Endothelial cell (in vitro differentiated cells): ENCODE measurements at regions not wholly inside any gene's neighbourhood (a gene's known extent, or its start where the extent isn't known, plus 50 kb on each side); places are given as distances from the start of the nearest gene placed in this dataset.

Source experiments
- DNase-seq: peaks from one replicate; pipeline ENCODE4 v3.0.0; 2021; ENCODE audit warnings: low spot score
- H3K27ac Mint-ChIP-seq: one replicate; pipeline ENCODE4 v1.8.0; 2021; ENCODE audit warnings: mixed read lengths, inconsistent platforms; ENCODE audit not compliant: unreplicated experiment
- H3K27me3 Mint-ChIP-seq: one replicate; pipeline ENCODE4 v1.8.0; 2021; ENCODE audit warnings: mild to moderate bottlenecking, moderate library complexity, mixed read lengths, inconsistent platforms; ENCODE audit not compliant: unreplicated experiment
- H3K36me3 Mint-ChIP-seq: one replicate; pipeline ENCODE4 v1.8.0; 2021; ENCODE audit warnings: mild to moderate bottlenecking, low read depth, mixed read lengths, inconsistent platforms; ENCODE audit not compliant: unreplicated experiment
- H3K4me1 Mint-ChIP-seq: one replicate; pipeline ENCODE4 v1.8.0; 2021; ENCODE audit warnings: mild to moderate bottlenecking, mixed read lengths, inconsistent platforms; ENCODE audit not compliant: unreplicated experiment
- H3K4me3 Mint-ChIP-seq: one replicate; pipeline ENCODE4 v1.8.0; 2021; ENCODE audit warnings: mild to moderate bottlenecking, mixed read lengths, inconsistent platforms; ENCODE audit not compliant: unreplicated experiment
- H3K9me3 Mint-ChIP-seq: one replicate; pipeline ENCODE4 v1.8.0; 2021; ENCODE audit warnings: mixed read lengths, inconsistent platforms; ENCODE audit not compliant: unreplicated experiment
- TF ChIP-seq, protein P1 (sequence below): fragments of 200-600 bp; sonication (generic); IDR thresholded peaks from one replicate; pipeline ENCODE4 v1.5.0; 2021; ENCODE audit warnings: antibody characterized with exemption; ENCODE audit not compliant: unreplicated experiment

DNA sequence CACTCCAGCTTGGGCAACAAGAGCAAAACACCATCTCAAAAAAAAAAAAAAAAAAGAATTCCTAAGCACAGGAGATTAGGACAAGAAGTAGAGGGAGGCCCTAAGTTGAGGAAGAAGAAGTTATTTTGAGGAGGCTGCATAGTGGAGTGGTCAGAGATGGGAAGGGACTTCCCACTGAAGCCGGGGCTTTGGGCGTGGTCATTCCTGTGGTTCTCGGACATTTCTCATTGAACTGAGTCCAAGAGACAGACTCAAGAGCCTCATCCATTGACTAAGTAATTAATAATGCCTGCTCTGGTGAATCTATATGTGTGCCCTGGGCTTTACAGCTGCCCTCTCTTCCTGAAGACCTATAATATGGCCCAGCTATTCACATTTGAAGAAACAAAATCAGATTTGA lies 53.2 kb upstream of the FTH1 start:
- no peak overlapping the region for H3K27ac Mint-ChIP-seq
- DNase-seq: no peak
- no peaks in the 10 kb centered on the region for H3K4me1 Mint-ChIP-seq
- H3K9me3 Mint-ChIP-seq: peaks cover 6% of the 10 kb centered on the region
- peaks cover 3% of the 10 kb centered on the region for H3K27me3 Mint-ChIP-seq
- no peak overlapping the region for H3K4me3 Mint-ChIP-seq
- H3K36me3 Mint-ChIP-seq: peaks cover 8% of the 10 kb centered on the region
- TF ChIP-seq, protein P1, sequence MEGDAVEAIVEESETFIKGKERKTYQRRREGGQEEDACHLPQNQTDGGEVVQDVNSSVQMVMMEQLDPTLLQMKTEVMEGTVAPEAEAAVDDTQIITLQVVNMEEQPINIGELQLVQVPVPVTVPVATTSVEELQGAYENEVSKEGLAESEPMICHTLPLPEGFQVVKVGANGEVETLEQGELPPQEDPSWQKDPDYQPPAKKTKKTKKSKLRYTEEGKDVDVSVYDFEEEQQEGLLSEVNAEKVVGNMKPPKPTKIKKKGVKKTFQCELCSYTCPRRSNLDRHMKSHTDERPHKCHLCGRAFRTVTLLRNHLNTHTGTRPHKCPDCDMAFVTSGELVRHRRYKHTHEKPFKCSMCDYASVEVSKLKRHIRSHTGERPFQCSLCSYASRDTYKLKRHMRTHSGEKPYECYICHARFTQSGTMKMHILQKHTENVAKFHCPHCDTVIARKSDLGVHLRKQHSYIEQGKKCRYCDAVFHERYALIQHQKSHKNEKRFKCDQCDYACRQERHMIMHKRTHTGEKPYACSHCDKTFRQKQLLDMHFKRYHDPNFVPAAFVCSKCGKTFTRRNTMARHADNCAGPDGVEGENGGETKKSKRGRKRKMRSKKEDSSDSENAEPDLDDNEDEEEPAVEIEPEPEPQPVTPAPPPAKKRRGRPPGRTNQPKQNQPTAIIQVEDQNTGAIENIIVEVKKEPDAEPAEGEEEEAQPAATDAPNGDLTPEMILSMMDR: no peak

DNA sequence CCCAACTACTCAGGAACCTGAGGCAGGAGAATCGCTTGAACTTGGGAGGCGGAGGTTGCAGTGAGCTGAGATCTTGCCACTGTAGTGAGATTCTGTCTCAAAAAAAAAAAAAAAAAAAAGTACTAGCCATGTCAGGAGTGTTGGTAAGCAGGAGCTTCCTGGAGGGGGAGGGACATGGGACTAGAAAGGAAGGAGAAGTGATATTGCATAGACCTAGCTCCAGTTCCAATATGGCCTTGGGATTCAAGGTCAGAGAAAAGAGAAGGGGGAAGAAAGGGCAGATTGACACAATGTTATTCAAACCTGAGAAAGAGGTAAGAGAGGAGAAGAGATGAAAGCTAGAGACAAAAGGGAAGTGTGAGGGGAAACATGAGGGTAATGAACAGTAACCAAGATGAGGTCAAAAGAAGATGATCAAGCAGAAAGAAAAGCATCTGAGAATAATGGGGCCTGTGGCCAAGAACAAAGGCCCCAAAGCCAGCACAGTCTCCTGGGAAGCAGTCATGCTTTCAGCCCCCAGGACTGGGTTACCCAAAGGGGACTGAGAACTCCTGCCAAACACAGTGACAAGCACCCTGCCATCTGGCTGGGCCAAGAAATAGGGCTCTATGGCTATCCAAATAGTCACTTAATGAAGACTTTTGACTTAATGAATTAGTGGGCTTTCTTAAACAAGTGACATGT lies 51.7 kb upstream of the FTH1 start:
- Mint-ChIP-seq H3K4me1 (no peaks in the 10 kb centered on the region), H3K27me3 (peaks cover 3% of the 10 kb centered on the region), H3K9me3 (peaks cover 6% of the 10 kb centered on the region), H3K4me3 (no peak overlapping the region), H3K27ac (no peak overlapping the region), H3K36me3 (peaks cover 8% of the 10 kb centered on the region)
- TF ChIP-seq, protein P1: no peak
- no peak for DNase-seq

GRCh38 chr11:62017878-62018655 lies 50.6 kb upstream of the FTH1 start:
- Mint-ChIP-seq H3K36me3 (peaks cover 8% of the 10 kb centered on the region), H3K4me3 (no peak overlapping the region), H3K27ac (no peak overlapping the region), H3K27me3 (peaks cover 3% of the 10 kb centered on the region), H3K9me3 (peaks cover 6% of the 10 kb centered on the region), H3K4me1 (no peaks in the 10 kb centered on the region)
- no peak for DNase-seq
- TF ChIP-seq, protein P1: no peak
